Smooth muscle cell (in vitro differentiated cells): ENCODE measurements at regions not wholly inside any gene's neighbourhood (a gene's known extent, or its start where the extent isn't known, plus 50 kb on each side); places are given as distances from the start of the nearest gene placed in this dataset.

Experiments used
- DNase-seq: peaks from one replicate; lab custom pipeline; 2025; ENCODE audit not compliant: unreplicated experiment; lab: John Stamatoyannopoulos, UW
- H2AFZ ChIP-seq: fragments of 200-600 bp; sonication (generic); 2 replicates; pipeline ENCODE4 v1.6.0; 2016; ENCODE audit warnings: antibody characterized with exemption, low read depth, mild to moderate bottlenecking
- H3F3A ChIP-seq: fragments of 200-600 bp; sonication (generic); 2 replicates; pipeline ENCODE4 v1.6.0; 2017; ENCODE audit warnings: antibody characterized with exemption, low read depth
- H3K27ac ChIP-seq: fragments of 200-600 bp; sonication (generic); 2 replicates; pipeline ENCODE4 v1.5.1; 2016; ENCODE audit warnings: low read depth, mild to moderate bottlenecking
- H3K27me3 ChIP-seq: fragments of 200-600 bp; sonication (generic); 2 replicates; pipeline ENCODE4 v1.6.1; 2016; ENCODE audit warnings: low read depth, mild to moderate bottlenecking
- H3K36me3 ChIP-seq: fragments of 200-600 bp; sonication (generic); 2 replicates; pipeline ENCODE4 v1.5.1; 2016; ENCODE audit warnings: low read depth
- H3K4me1 ChIP-seq: fragments of 200-600 bp; sonication (generic); 2 replicates; pipeline ENCODE4 v1.5.1; 2016; ENCODE audit warnings: low read depth
- H3K4me2 ChIP-seq: fragments of 200-600 bp; sonication (generic); 2 replicates; pipeline ENCODE4 v1.6.0; 2016; ENCODE audit warnings: mild to moderate bottlenecking
- H3K4me3 ChIP-seq: fragments of 200-600 bp; sonication (generic); 2 replicates; pipeline ENCODE4 v1.5.1; 2016; ENCODE audit warnings: mild to moderate bottlenecking
- H3K79me2 ChIP-seq: fragments of 200-600 bp; sonication (generic); 2 replicates; pipeline ENCODE4 v1.6.0; 2016; ENCODE audit warnings: low read depth, mild to moderate bottlenecking
- H3K9ac ChIP-seq: fragments of 200-600 bp; sonication (generic); 2 replicates; pipeline ENCODE4 v1.6.0; 2016; ENCODE audit warnings: low read depth
- H3K9me3 ChIP-seq: fragments of 200-600 bp; sonication (generic); replicated peaks from 2 replicates; pipeline ENCODE4 v1.5.1; 2016; ENCODE audit warnings: low read depth
- H4K20me1 ChIP-seq: fragments of 200-600 bp; sonication (generic); 2 replicates; pipeline ENCODE4 v1.6.0; 2016; ENCODE audit warnings: low read depth
- CTCF ChIP-seq: fragments of 200-600 bp; sonication (generic); IDR thresholded peaks from 2 replicates; pipeline ENCODE4 v1.5.1; 2017; ENCODE audit warnings: borderline replicate concordance, mild to moderate bottlenecking, antibody characterized with exemption; ENCODE audit not compliant: insufficient read depth, poor library complexity, severe bottlenecking
- WGBS: methylation state at CpG from one replicate; pipeline ENCODE4 v1.1.7; 2016; ENCODE audit warnings: low lambda C conversion rate; 5-methylcytosine and 5-hydroxymethylcytosine counted together

- Histone ChIP-seq H3K27me3 (no peaks in the 10 kb centered on the region), H3K27ac (no peak overlapping the region), H3K79me2 (no peaks in the 10 kb centered on the region), H2AFZ (peak overlapping the region; percentile 11), H4K20me1 (no peaks in the 10 kb centered on the region), H3F3A (peaks cover 4% of the 10 kb centered on the region), H3K4me2 (no peak overlapping the region), H3K9ac (no peak overlapping the region), H3K36me3 (no peaks in the 10 kb centered on the region), H3K4me3 (no peak overlapping the region), H3K9me3 (no peaks in the 10 kb centered on the region), H3K4me1 (peaks cover 2% of the 10 kb centered on the region)
- 64% methylated on average over 6 of the region's 6 CpGs for WGBS
- no peak for TF ChIP-seq CTCF
- DNase-seq, result no peak
Measured at GRCh38 chr5:125595095-125595494, 828.1 kb upstream of the GRAMD2B start.

GRCh38 chr5:125595845-125596244 is 827.4 kb upstream of the GRAMD2B start:
- no peak for TF ChIP-seq CTCF
- DNase-seq, result no peak
- no peak overlapping the region for H3K4me2 ChIP-seq
- no peaks in the 10 kb centered on the region for H3K27me3 ChIP-seq
- no peak overlapping the region for H3K27ac ChIP-seq
- H3K79me2 ChIP-seq, result no peaks in the 10 kb centered on the region
- H3K4me3 ChIP-seq, result no peak overlapping the region
- no peak overlapping the region for H2AFZ ChIP-seq
- no peaks in the 10 kb centered on the region for H3K36me3 ChIP-seq
- H4K20me1 ChIP-seq, result no peaks in the 10 kb centered on the region
- peaks cover 4% of the 10 kb centered on the region for H3F3A ChIP-seq
- no peak overlapping the region for H3K9ac ChIP-seq
- H3K4me1 ChIP-seq, result no peaks in the 10 kb centered on the region
- WGBS, result 91% methylated on average over 3 of the region's 3 CpGs
- no peaks in the 10 kb centered on the region for H3K9me3 ChIP-seq

- H3K36me3 ChIP-seq, result no peaks in the 10 kb centered on the region
- H3K27ac ChIP-seq, result peak overlapping the region; percentile 71
- H3K4me1 ChIP-seq, result no peaks in the 10 kb centered on the region
- peaks cover 4% of the 10 kb centered on the region for H3F3A ChIP-seq
- H3K27me3 ChIP-seq, result no peaks in the 10 kb centered on the region
- no peaks in the 10 kb centered on the region for H3K79me2 ChIP-seq
- no peaks in the 10 kb centered on the region for H3K9me3 ChIP-seq
- H3K9ac ChIP-seq, result no peak overlapping the region
- no peak overlapping the region for H3K4me3 ChIP-seq
- no peak for TF ChIP-seq CTCF
- WGBS, result 15% methylated on average over 2 of the region's 2 CpGs
- no peak for DNase-seq
- peak overlapping the region; percentile 8 for H3K4me2 ChIP-seq
- H2AFZ ChIP-seq, result no peak overlapping the region
- H4K20me1 ChIP-seq, result no peaks in the 10 kb centered on the region
Measured at GRCh38 chr5:125597338-125597737, 825.9 kb upstream of the GRAMD2B start.

- H3K4me2 ChIP-seq, result no peak overlapping the region
- H3K9me3 ChIP-seq, result no peaks in the 10 kb centered on the region
- no peaks in the 10 kb centered on the region for H3K4me1 ChIP-seq
- DNase-seq, result no peak
- H4K20me1 ChIP-seq, result no peaks in the 10 kb centered on the region
- no peaks in the 10 kb centered on the region for H3K36me3 ChIP-seq
- H3K4me3 ChIP-seq, result no peak overlapping the region
- WGBS, result 97% methylated on average over 1 of the region's 1 CpG
- no peak overlapping the region for H3K27ac ChIP-seq
- H3K79me2 ChIP-seq, result no peaks in the 10 kb centered on the region
- no peaks in the 10 kb centered on the region for H3K27me3 ChIP-seq
- TF ChIP-seq CTCF, result no peak
- H3F3A ChIP-seq, result peaks cover 4% of the 10 kb centered on the region
- H2AFZ ChIP-seq, result no peak overlapping the region
- H3K9ac ChIP-seq, result no peak overlapping the region
Measured at GRCh38 chr5:125600559-125600958, 822.6 kb upstream of the GRAMD2B start.
